ENCODE measurements at regions not wholly inside any gene's neighbourhood (a gene's known extent, or its start where the extent isn't known, plus 50 kb on each side); places are given as distances from the start of the nearest gene placed in this dataset.
A peak's percentile ranks its signal among the peaks of the same experiment; 100 is the strongest.

DNA sequence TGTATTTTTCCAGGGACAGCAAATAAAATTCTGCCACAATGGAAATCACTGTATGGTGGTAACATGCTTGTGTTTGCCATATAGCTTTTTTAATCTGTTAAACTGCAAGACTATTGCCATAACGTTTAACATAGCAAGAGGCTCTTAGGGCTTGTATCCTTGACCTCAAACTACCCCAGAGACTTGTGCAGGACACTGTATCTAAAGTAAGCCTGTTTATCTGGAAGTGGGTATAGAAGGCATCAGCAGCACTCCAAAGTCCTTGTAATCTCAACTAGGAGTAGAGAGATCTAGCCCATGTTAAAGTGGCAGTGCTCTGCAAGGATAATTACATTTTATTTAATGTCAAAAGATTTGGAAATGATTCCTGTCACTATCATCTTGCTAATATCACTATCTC lies 1424.1 kb downstream of the CDH11 start:
- intact Hi-C loops (cut with DNase I) = no loop called here
- Histone ChIP-seq H3K4me3 (no peak overlapping the region), H3K36me3 (no peaks in the 10 kb centered on the region), H3K27me3 (no peaks in the 10 kb centered on the region), H3K27ac (no peak overlapping the region), H3K4me1 (no peaks in the 10 kb centered on the region), H3K9me3 (no peaks in the 10 kb centered on the region)
- TF ChIP-seq, protein P1, sequence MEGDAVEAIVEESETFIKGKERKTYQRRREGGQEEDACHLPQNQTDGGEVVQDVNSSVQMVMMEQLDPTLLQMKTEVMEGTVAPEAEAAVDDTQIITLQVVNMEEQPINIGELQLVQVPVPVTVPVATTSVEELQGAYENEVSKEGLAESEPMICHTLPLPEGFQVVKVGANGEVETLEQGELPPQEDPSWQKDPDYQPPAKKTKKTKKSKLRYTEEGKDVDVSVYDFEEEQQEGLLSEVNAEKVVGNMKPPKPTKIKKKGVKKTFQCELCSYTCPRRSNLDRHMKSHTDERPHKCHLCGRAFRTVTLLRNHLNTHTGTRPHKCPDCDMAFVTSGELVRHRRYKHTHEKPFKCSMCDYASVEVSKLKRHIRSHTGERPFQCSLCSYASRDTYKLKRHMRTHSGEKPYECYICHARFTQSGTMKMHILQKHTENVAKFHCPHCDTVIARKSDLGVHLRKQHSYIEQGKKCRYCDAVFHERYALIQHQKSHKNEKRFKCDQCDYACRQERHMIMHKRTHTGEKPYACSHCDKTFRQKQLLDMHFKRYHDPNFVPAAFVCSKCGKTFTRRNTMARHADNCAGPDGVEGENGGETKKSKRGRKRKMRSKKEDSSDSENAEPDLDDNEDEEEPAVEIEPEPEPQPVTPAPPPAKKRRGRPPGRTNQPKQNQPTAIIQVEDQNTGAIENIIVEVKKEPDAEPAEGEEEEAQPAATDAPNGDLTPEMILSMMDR (IDR thresholded peaks at IDR 0.05) = no peak
- no peak for TF ChIP-seq POLR2A (IDR thresholded peaks at IDR 0.05)
- DNase-seq (no peak), ATAC-seq (peak in 1 of 4 donors; percentile 51)
- 7 to 22% (median 15%) methylated on average over 1 of the region's 1 CpG for WGBS, 4 donors

DNA sequence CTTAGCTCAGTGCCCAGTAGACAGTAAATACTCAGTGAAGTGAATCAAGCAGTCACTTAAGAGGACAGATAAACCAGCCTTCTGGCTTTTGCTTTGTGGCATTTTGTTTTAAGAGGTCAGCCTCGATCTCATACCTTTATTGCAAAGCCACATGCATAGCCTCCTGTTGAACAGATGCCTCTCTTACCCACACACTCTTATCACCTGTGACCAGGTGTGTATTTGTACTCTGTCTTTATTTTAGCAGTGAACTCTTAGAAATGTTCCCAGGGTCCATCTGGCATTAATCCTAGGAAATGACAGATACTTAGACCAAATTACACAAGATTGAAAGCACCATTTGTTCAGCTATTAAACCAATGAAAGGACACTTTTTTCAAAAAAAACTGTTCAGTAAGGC lies 1426.5 kb downstream of the CDH11 start:
- Histone ChIP-seq H3K36me3 (no peaks in the 10 kb centered on the region), H3K27me3 (no peaks in the 10 kb centered on the region), H3K27ac (no peak overlapping the region), H3K4me3 (no peak overlapping the region), H3K9me3 (peaks cover 0 to 4% (median 0%) of the 10 kb centered on the region in 12 donors), H3K4me1 (no peaks in the 10 kb centered on the region)
- intact Hi-C loops (cut with DNase I) = no loop called here
- ATAC-seq (no peak), DNase-seq (no peak)
- TF ChIP-seq, protein P1 (IDR thresholded peaks at IDR 0.05) = no peak
- TF ChIP-seq POLR2A (IDR thresholded peaks at IDR 0.05) = no peak
- 31 to 50% (median 36%) methylated on average over 1 of the region's 1 CpG for WGBS, 4 donors

DNA sequence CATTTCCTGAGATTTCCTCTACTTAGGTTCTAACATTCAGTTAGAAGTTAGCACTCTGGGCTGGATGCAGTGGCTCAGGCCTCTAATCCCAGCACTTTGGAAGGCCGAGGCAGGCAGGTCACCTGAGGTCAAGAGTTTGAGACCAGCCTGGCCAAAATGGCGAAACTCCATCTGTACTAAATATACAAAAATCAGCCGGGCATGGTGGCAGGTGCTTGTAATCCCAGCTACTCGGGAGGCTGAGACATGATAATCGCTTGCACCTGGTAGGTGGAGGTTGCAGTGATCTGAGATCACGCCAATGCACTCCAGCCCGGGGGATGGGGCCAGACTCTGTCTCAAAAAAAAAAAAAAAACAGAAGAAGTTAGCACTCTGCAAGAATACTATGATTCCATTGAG lies 1430.9 kb downstream of the CDH11 start:
- no peak for DNase-seq
- Histone ChIP-seq H3K27ac (no peak overlapping the region), H3K36me3 (no peaks in the 10 kb centered on the region), H3K27me3 (no peaks in the 10 kb centered on the region), H3K4me3 (no peak overlapping the region), H3K9me3 (peaks cover 0 to 24% (median 0%) of the 10 kb centered on the region in 12 donors), H3K4me1 (no peaks in the 10 kb centered on the region)
- 44 to 83% (median 72%) methylated on average over 7 of the region's 7 CpGs for WGBS, 4 donors
- no peak for ATAC-seq
- intact Hi-C loops (cut with DNase I) = no loop called here
- TF ChIP-seq POLR2A (IDR thresholded peaks at IDR 0.05) = no peak
- TF ChIP-seq, protein P1 (IDR thresholded peaks at IDR 0.05) = no peak

DNA sequence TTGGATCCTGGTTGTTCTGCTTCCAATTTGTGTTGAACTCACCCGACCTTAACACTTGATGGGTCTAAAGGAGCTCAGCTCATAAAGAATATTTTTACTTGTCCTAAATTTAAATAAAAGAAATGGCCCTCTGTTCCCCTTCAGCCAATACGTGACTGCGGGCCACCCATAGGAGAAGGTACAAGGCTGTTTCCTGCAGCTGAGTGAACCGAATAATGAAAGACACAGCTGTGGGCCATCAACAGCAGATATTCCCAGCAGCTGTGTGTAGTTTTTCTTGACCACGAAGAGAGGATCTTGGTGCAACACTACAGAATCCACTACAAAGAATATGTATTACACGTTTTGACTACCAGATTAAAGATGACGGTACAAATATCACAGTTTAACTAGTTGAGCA lies 1431.6 kb downstream of the CDH11 start:
- H3K9me3 ChIP-seq = peaks cover 0 to 28% (median 0%) of the 10 kb centered on the region in 12 donors
- TF ChIP-seq, protein P1 (IDR thresholded peaks at IDR 0.05) = no peak
- TF ChIP-seq POLR2A (IDR thresholded peaks at IDR 0.05) = no peak
- H3K36me3 ChIP-seq = no peaks in the 10 kb centered on the region
- intact Hi-C loops (cut with DNase I) = no loop called here
- WGBS, 4 donors = 66 to 86% (median 78%) methylated on average over 7 of the region's 7 CpGs
- ATAC-seq = no peak
- no peak for DNase-seq
- no peak overlapping the region for H3K4me3 ChIP-seq
- no peak overlapping the region for H3K27ac ChIP-seq
- no peaks in the 10 kb centered on the region for H3K27me3 ChIP-seq
- H3K4me1 ChIP-seq = no peaks in the 10 kb centered on the region
